Spinal cord (tissue), 9 donors: ENCODE measurements at regions not wholly inside any gene's neighbourhood (a gene's known extent, or its start where the extent isn't known, plus 50 kb on each side); places are given as distances from the start of the nearest gene placed in this dataset.
"Not testable (repeated sequence)": the region's sequence is repeated elsewhere in the genome, so short reads cannot be mapped to it uniquely, and the experiment has no call there.

Source experiments
- DNase-seq, 6 donors: peaks; one replicate each; pipeline versions ENCODE4 v3.0.0 to v3.0.0-alpha.2; 2013 to 2015; ENCODE audit warnings: low spot score in 6 of 6, low read depth in 4 of 6
- H3K27ac ChIP-seq: one replicate; pipeline ENCODE4 v1.5.1; 2013; ENCODE audit warnings: low read depth, low read length, control low read depth
- H3K27me3 ChIP-seq: one replicate; pipeline ENCODE4 v1.6.1; 2013; ENCODE audit warnings: low read length; ENCODE audit not compliant: control insufficient read depth, insufficient read depth
- H3K36me3 ChIP-seq: one replicate; pipeline ENCODE4 v1.6.1; 2013; ENCODE audit warnings: low read length; ENCODE audit not compliant: control insufficient read depth, insufficient read depth
- H3K4me1 ChIP-seq: one replicate; pipeline ENCODE4 v1.6.1; 2013; ENCODE audit warnings: low read length; ENCODE audit not compliant: control insufficient read depth, insufficient read depth
- H3K4me3 ChIP-seq: one replicate; pipeline ENCODE4 v1.5.1; 2013; ENCODE audit warnings: low read depth, low read length, control low read depth
- H3K9me3 ChIP-seq: one replicate; pipeline ENCODE4 v1.6.1; 2013; ENCODE audit warnings: low read length; ENCODE audit not compliant: control insufficient read depth, insufficient read depth
- WGBS: methylation state at CpG from one replicate; pipeline ENCODE4 v1.1.5; 2013; ENCODE audit warnings: missing lambda C conversion rate; ENCODE audit not compliant: insufficient coverage; 5-methylcytosine and 5-hydroxymethylcytosine counted together
- donor health status: healthy.

- H3K27me3 ChIP-seq, H3K4me3 ChIP-seq, H3K36me3 ChIP-seq, H3K9me3 ChIP-seq, H3K27ac ChIP-seq, DNase-seq: not testable (repeated sequence)
- WGBS, result 93% methylated on average over 3 of the region's 6 CpGs
- H3K4me1 ChIP-seq, result peaks cover 15% of the 10 kb centered on the region
Measured at GRCh38 chr1:29681416-29681815, 445.1 kb downstream of the PTPRU start.

GRCh38 chr1:29679828-29680558 is 443.7 kb downstream of the PTPRU start:
- DNase-seq, result no peak
- no peak overlapping the region for H3K4me3 ChIP-seq
- 93% methylated on average over 8 of the region's 11 CpGs for WGBS
- H3K9me3 ChIP-seq, result no peaks in the 10 kb centered on the region
- peaks cover 23% of the 10 kb centered on the region for H3K4me1 ChIP-seq
- H3K27me3 ChIP-seq, result no peaks in the 10 kb centered on the region
- H3K36me3 ChIP-seq, result no peaks in the 10 kb centered on the region
- no peak overlapping the region for H3K27ac ChIP-seq

GRCh38 chr1:29679316-29679715 is 443.0 kb downstream of the PTPRU start:
- H3K27me3 ChIP-seq, result no peaks in the 10 kb centered on the region
- DNase-seq, result no peak
- no peaks in the 10 kb centered on the region for H3K36me3 ChIP-seq
- no peak overlapping the region for H3K4me3 ChIP-seq
- WGBS, result 100% methylated on average over 1 of the region's 5 CpGs
- no peaks in the 10 kb centered on the region for H3K9me3 ChIP-seq
- H3K27ac ChIP-seq, result no peak overlapping the region
- peaks cover 23% of the 10 kb centered on the region for H3K4me1 ChIP-seq

GRCh38 chr1:29677028-29678024 is 441.0 kb downstream of the PTPRU start:
- H3K36me3 ChIP-seq, result no peaks in the 10 kb centered on the region
- H3K27me3 ChIP-seq, result no peaks in the 10 kb centered on the region
- no peak overlapping the region for H3K27ac ChIP-seq
- peaks cover 11% of the 10 kb centered on the region for H3K4me1 ChIP-seq
- H3K9me3 ChIP-seq, result no peaks in the 10 kb centered on the region
- no peak overlapping the region for H3K4me3 ChIP-seq
- DNase-seq, result peak in 1 of 6 donors; percentile 41
- WGBS, result 58% methylated on average over 16 of the region's 18 CpGs

GRCh38 chr1:29676496-29676895 is 440.2 kb downstream of the PTPRU start:
- H3K4me3 ChIP-seq, result no peak overlapping the region
- whole genome bisulfite sequencing, result 67% methylated on average over 3 of the region's 4 CpGs
- H3K4me1 ChIP-seq, result peaks cover 8% of the 10 kb centered on the region
- H3K27ac ChIP-seq, result no peak overlapping the region
- no peaks in the 10 kb centered on the region for H3K27me3 ChIP-seq
- no peaks in the 10 kb centered on the region for H3K36me3 ChIP-seq
- no peak for DNase-seq
- H3K9me3 ChIP-seq, result no peaks in the 10 kb centered on the region

GRCh38 chr1:29675481-29676263 is 439.4 kb downstream of the PTPRU start:
- H3K4me3 ChIP-seq, result no peak overlapping the region
- H3K27ac ChIP-seq, result no peak overlapping the region
- no peaks in the 10 kb centered on the region for H3K27me3 ChIP-seq
- peaks cover 8% of the 10 kb centered on the region for H3K4me1 ChIP-seq
- no peaks in the 10 kb centered on the region for H3K9me3 ChIP-seq
- no peaks in the 10 kb centered on the region for H3K36me3 ChIP-seq
- DNase-seq, result peak in 1 of 6 donors; percentile 54
- WGBS, result 45% methylated on average over 9 of the region's 12 CpGs

GRCh38 chr1:29674627-29675326 is 438.5 kb downstream of the PTPRU start:
- Histone ChIP-seq H3K4me1 (peaks cover 8% of the 10 kb centered on the region), H3K27me3 (no peaks in the 10 kb centered on the region), H3K36me3 (no peaks in the 10 kb centered on the region), H3K27ac (no peak overlapping the region), H3K4me3 (no peak overlapping the region), H3K9me3 (no peaks in the 10 kb centered on the region)
- 96% methylated on average over 5 of the region's 6 CpGs for WGBS
- DNase-seq, result no peak

GRCh38 chr1:29673669-29674626 is 437.6 kb downstream of the PTPRU start:
- H3K27ac ChIP-seq, result no peak overlapping the region
- H3K27me3 ChIP-seq, result no peaks in the 10 kb centered on the region
- H3K9me3 ChIP-seq, result no peaks in the 10 kb centered on the region
- no peaks in the 10 kb centered on the region for H3K36me3 ChIP-seq
- H3K4me1 ChIP-seq, result peaks cover 8% of the 10 kb centered on the region
- 82% methylated on average over 5 of the region's 6 CpGs for WGBS
- no peak for DNase-seq
- no peak overlapping the region for H3K4me3 ChIP-seq
